SK-N-MC (cell line): ENCODE measurements at regions not wholly inside any gene's neighbourhood (a gene's known extent, or its start where the extent isn't known, plus 50 kb on each side); places are given as distances from the start of the nearest gene placed in this dataset.

Source experiments
- DNase-seq: peaks from one replicate; pipeline ENCODE4 v3.0.0-alpha.2; 2011; ENCODE audit warnings: low read depth, low spot score
- H3K27ac ChIP-seq: fragments of 200-600 bp; sonication (generic); 2 replicates; pipeline ENCODE4 v1.5.1; 2016; ENCODE audit warnings: mixed run types
- H3K36me3 ChIP-seq: fragments of 200-600 bp; sonication (generic); 2 replicates; pipeline ENCODE4 v1.6.1; 2017; ENCODE audit warnings: antibody characterized with exemption, low read length, mixed read lengths; ENCODE audit not compliant: insufficient read depth
- H3K4me3 ChIP-seq: fragments of 200-600 bp; sonication (generic); 2 replicates; pipeline ENCODE4 v1.5.1; 2016
- H3K9ac ChIP-seq: fragments of 200-600 bp; sonication (generic); 2 replicates; pipeline ENCODE4 v1.8.0; 2017; ENCODE audit warnings: mixed run types, mixed read lengths; ENCODE audit not compliant: insufficient read length
- H3K9me3 ChIP-seq: fragments of 200-600 bp; sonication (generic); 2 replicates; pipeline ENCODE4 v1.6.1; 2017; ENCODE audit warnings: low read depth, mild to moderate bottlenecking, antibody characterized with exemption, low read length, moderate library complexity, mixed read lengths
- EZH2 ChIP-seq: fragments of 200-600 bp; sonication (generic); IDR thresholded peaks from one replicate; pipeline ENCODE4 v1.6.1; 2017; ENCODE audit warnings: antibody characterized with exemption
- FOXP2 ChIP-seq: optimal IDR thresholded peaks from 2 replicates; pipeline ENCODE3; 2011; ENCODE audit warnings: mild to moderate bottlenecking, moderate library complexity; ENCODE audit not compliant: insufficient read depth; ENCODE audit errors: extremely low read length, control extremely low read depth
- POLR2AphosphoS5 ChIP-seq: IDR thresholded peaks from 2 replicates; pipeline ENCODE4 v1.6.1; 2012; ENCODE audit warnings: mild to moderate bottlenecking, low read depth, low read length, borderline replicate concordance

- H3K4me3 ChIP-seq: peak overlapping the region; percentile 23
- no peak overlapping the region for H3K9ac ChIP-seq
- peak overlapping the region; percentile 50; the same call in 1 of the 2 replicates for H3K27ac ChIP-seq
- no peaks in the 10 kb centered on the region for H3K36me3 ChIP-seq
- peak; percentile 20 for DNase-seq
- TF ChIP-seq POLR2AphosphoS5: no peak
- TF ChIP-seq EZH2: no peak
- no peak for TF ChIP-seq FOXP2
- no peaks in the 10 kb centered on the region for H3K9me3 ChIP-seq
Measured at GRCh38 chr2:238596571-238597551, 170.1 kb downstream of the ASB1 start.

GRCh38 chr2:238597638-238598528 is 171.2 kb downstream of the ASB1 start:
- DNase-seq: no peak
- Histone ChIP-seq H3K27ac (peak overlapping the region; percentile 50; the same call in 1 of the 2 replicates), H3K4me3 (no peak overlapping the region), H3K36me3 (no peaks in the 10 kb centered on the region), H3K9ac (no peak overlapping the region), H3K9me3 (no peaks in the 10 kb centered on the region)
- TF ChIP-seq POLR2AphosphoS5: no peak
- no peak for TF ChIP-seq EZH2
- TF ChIP-seq FOXP2: no peak

GRCh38 chr2:238598802-238599530 is 172.2 kb downstream of the ASB1 start:
- Histone ChIP-seq H3K36me3 (no peaks in the 10 kb centered on the region), H3K9ac (no peak overlapping the region), H3K27ac (no peak overlapping the region), H3K4me3 (no peak overlapping the region), H3K9me3 (no peaks in the 10 kb centered on the region)
- no peak for TF ChIP-seq POLR2AphosphoS5
- no peak for TF ChIP-seq FOXP2
- TF ChIP-seq EZH2: no peak
- no peak for DNase-seq

- H3K9me3 ChIP-seq: no peaks in the 10 kb centered on the region
- no peak for DNase-seq
- no peak overlapping the region for H3K27ac ChIP-seq
- no peak overlapping the region for H3K4me3 ChIP-seq
- H3K9ac ChIP-seq: no peak overlapping the region
- TF ChIP-seq EZH2 (no peak), POLR2AphosphoS5 (no peak), FOXP2 (no peak)
- no peaks in the 10 kb centered on the region for H3K36me3 ChIP-seq
Measured at GRCh38 chr2:238599549-238600505, 173.1 kb downstream of the ASB1 start.

- Histone ChIP-seq H3K4me3 (no peak overlapping the region), H3K9me3 (no peaks in the 10 kb centered on the region), H3K36me3 (no peaks in the 10 kb centered on the region), H3K9ac (no peak overlapping the region), H3K27ac (no peak overlapping the region)
- no peak for DNase-seq
- TF ChIP-seq FOXP2: no peak
- no peak for TF ChIP-seq POLR2AphosphoS5
- TF ChIP-seq EZH2: no peak
Measured at GRCh38 chr2:238600506-238601432, 174.0 kb downstream of the ASB1 start.

GRCh38 chr2:238601433-238602222 is 174.9 kb downstream of the ASB1 start:
- DNase-seq: no peak
- no peak overlapping the region for H3K27ac ChIP-seq
- TF ChIP-seq FOXP2 (no peak), POLR2AphosphoS5 (no peak), EZH2 (no peak)

More at GRCh38 chr2:238601433-238602222, 174.9 kb downstream of the ASB1 start:
- Histone ChIP-seq H3K36me3 (no peaks in the 10 kb centered on the region), H3K9me3 (no peaks in the 10 kb centered on the region), H3K4me3 (no peak overlapping the region), H3K9ac (no peak overlapping the region)
